ENCODE measurements at regions not wholly inside any gene's neighbourhood (a gene's known extent, or its start where the extent isn't known, plus 50 kb on each side); places are given as distances from the start of the nearest gene placed in this dataset.

GRCh38 chr6:165800337-165800736, 137.3 kb upstream of the PDE10A start:
- no peak overlapping the region for H3K27ac ChIP-seq (ENCODE audit: low read depth, low read length)
- no peaks in the 10 kb centered on the region for H3K36me3 ChIP-seq (ENCODE audit: control insufficient read depth in 5 of 5, insufficient read depth in 5 of 5, low read length in 5 of 5)
- no peak overlapping the region for H3K9ac ChIP-seq (ENCODE audit: low read length in 5 of 5)
- peaks cover 0 to 6% (median 3%) of the 10 kb centered on the region in 5 donors for H3K27me3 ChIP-seq (ENCODE audit: control insufficient read depth in 5 of 5, insufficient read depth in 4 of 5, low read length in 5 of 5)
- no peak overlapping the region for H3K4me3 ChIP-seq (ENCODE audit: low read depth in 1 of 5, low read length in 5 of 5)
- H3K9me3 ChIP-seq (ENCODE audit: control insufficient read depth in 5 of 5, low read length in 5 of 5) = no peaks in the 10 kb centered on the region
- H3K4me1 ChIP-seq (ENCODE audit: control insufficient read depth in 5 of 5, insufficient read depth in 5 of 5, low read length in 5 of 5) = peaks cover 7 to 28% (median 14%) of the 10 kb centered on the region in 5 donors

GRCh38 chr6:165799391-165800153, 136.5 kb upstream of the PDE10A start:
- H3K27ac ChIP-seq (ENCODE audit: low read depth, low read length) = no peak overlapping the region
- H3K9ac ChIP-seq (ENCODE audit: low read length in 5 of 5) = peak overlapping the region in 1 of 5 donors; percentile 35
- peaks cover 0 to 6% (median 0%) of the 10 kb centered on the region in 5 donors for H3K27me3 ChIP-seq (ENCODE audit: control insufficient read depth in 5 of 5, insufficient read depth in 4 of 5, low read length in 5 of 5)

GRCh38 chr6:165798991-165799390, 135.9 kb upstream of the PDE10A start:
- Histone ChIP-seq H3K36me3 (ENCODE audit: control insufficient read depth in 5 of 5, insufficient read depth in 5 of 5, low read length in 5 of 5) (no peaks in the 10 kb centered on the region), H3K27me3 (ENCODE audit: control insufficient read depth in 5 of 5, insufficient read depth in 4 of 5, low read length in 5 of 5) (peaks cover 0 to 6% (median 0%) of the 10 kb centered on the region in 5 donors), H3K27ac (ENCODE audit: low read depth, low read length) (no peak overlapping the region), H3K4me1 (ENCODE audit: control insufficient read depth in 5 of 5, insufficient read depth in 5 of 5, low read length in 5 of 5) (peaks cover 7 to 17% (median 10%) of the 10 kb centered on the region in 5 donors), H3K9ac (ENCODE audit: low read length in 5 of 5) (no peak overlapping the region), H3K9me3 (ENCODE audit: control insufficient read depth in 5 of 5, low read length in 5 of 5) (no peaks in the 10 kb centered on the region), H3K4me3 (ENCODE audit: low read depth in 1 of 5, low read length in 5 of 5) (no peak overlapping the region)

More at GRCh38 chr6:165799391-165800153, 136.5 kb upstream of the PDE10A start:
- H3K4me3 ChIP-seq (ENCODE audit: low read depth in 1 of 5, low read length in 5 of 5) = no peak overlapping the region
- H3K4me1 ChIP-seq (ENCODE audit: control insufficient read depth in 5 of 5, insufficient read depth in 5 of 5, low read length in 5 of 5) = peaks cover 7 to 21% (median 12%) of the 10 kb centered on the region in 5 donors
- no peaks in the 10 kb centered on the region for H3K36me3 ChIP-seq (ENCODE audit: control insufficient read depth in 5 of 5, insufficient read depth in 5 of 5, low read length in 5 of 5)
- no peaks in the 10 kb centered on the region for H3K9me3 ChIP-seq (ENCODE audit: control insufficient read depth in 5 of 5, low read length in 5 of 5)

GRCh38 chr6:165794179-165794601, 131.1 kb upstream of the PDE10A start:
- Histone ChIP-seq H3K27ac (ENCODE audit: low read depth, low read length) (no peak overlapping the region), H3K27me3 (ENCODE audit: control insufficient read depth in 5 of 5, insufficient read depth in 4 of 5, low read length in 5 of 5) (no peaks in the 10 kb centered on the region), H3K9me3 (ENCODE audit: control insufficient read depth in 5 of 5, low read length in 5 of 5) (no peaks in the 10 kb centered on the region), H3K4me1 (ENCODE audit: control insufficient read depth in 5 of 5, insufficient read depth in 5 of 5, low read length in 5 of 5) (peaks cover 0 to 3% (median 0%) of the 10 kb centered on the region in 5 donors), H3K36me3 (ENCODE audit: control insufficient read depth in 5 of 5, insufficient read depth in 5 of 5, low read length in 5 of 5) (no peaks in the 10 kb centered on the region), H3K9ac (ENCODE audit: low read length in 5 of 5) (no peak overlapping the region), H3K4me3 (ENCODE audit: low read depth in 1 of 5, low read length in 5 of 5) (no peak overlapping the region)

- Histone ChIP-seq H3K9ac (ENCODE audit: low read length in 5 of 5) (no peak overlapping the region), H3K27ac (ENCODE audit: low read depth, low read length) (no peak overlapping the region), H3K27me3 (ENCODE audit: control insufficient read depth in 5 of 5, insufficient read depth in 4 of 5, low read length in 5 of 5) (no peaks in the 10 kb centered on the region), H3K4me1 (ENCODE audit: control insufficient read depth in 5 of 5, insufficient read depth in 5 of 5, low read length in 5 of 5) (no peaks in the 10 kb centered on the region), H3K4me3 (ENCODE audit: low read depth in 1 of 5, low read length in 5 of 5) (no peak overlapping the region), H3K36me3 (ENCODE audit: control insufficient read depth in 5 of 5, insufficient read depth in 5 of 5, low read length in 5 of 5) (no peaks in the 10 kb centered on the region), H3K9me3 (ENCODE audit: control insufficient read depth in 5 of 5, low read length in 5 of 5) (no peaks in the 10 kb centered on the region)
These were observed 130.3 kb upstream of the PDE10A start for GRCh38 chr6:165793287-165793825.

- Histone ChIP-seq H3K36me3 (ENCODE audit: control insufficient read depth in 5 of 5, insufficient read depth in 5 of 5, low read length in 5 of 5) (no peaks in the 10 kb centered on the region), H3K27me3 (ENCODE audit: control insufficient read depth in 5 of 5, insufficient read depth in 4 of 5, low read length in 5 of 5) (no peaks in the 10 kb centered on the region), H3K4me3 (ENCODE audit: low read depth in 1 of 5, low read length in 5 of 5) (no peak overlapping the region), H3K9ac (ENCODE audit: low read length in 5 of 5) (no peak overlapping the region), H3K9me3 (ENCODE audit: control insufficient read depth in 5 of 5, low read length in 5 of 5) (no peaks in the 10 kb centered on the region), H3K27ac (ENCODE audit: low read depth, low read length) (no peak overlapping the region), H3K4me1 (ENCODE audit: control insufficient read depth in 5 of 5, insufficient read depth in 5 of 5, low read length in 5 of 5) (no peaks in the 10 kb centered on the region)
These were observed 128.9 kb upstream of the PDE10A start for GRCh38 chr6:165791876-165792437.

GRCh38 chr6:165791306-165791705, 128.3 kb upstream of the PDE10A start:
- H3K27me3 ChIP-seq (ENCODE audit: control insufficient read depth in 5 of 5, insufficient read depth in 4 of 5, low read length in 5 of 5) = no peaks in the 10 kb centered on the region

GRCh38 chr6:165782812-165783211, 119.8 kb upstream of the PDE10A start:
- H3K27ac ChIP-seq (ENCODE audit: low read depth, low read length) = no peak overlapping the region
- H3K27me3 ChIP-seq (ENCODE audit: control insufficient read depth in 5 of 5, insufficient read depth in 4 of 5, low read length in 5 of 5) = peaks cover 0 to 3% (median 0%) of the 10 kb centered on the region in 5 donors
- no peaks in the 10 kb centered on the region for H3K36me3 ChIP-seq (ENCODE audit: control insufficient read depth in 5 of 5, insufficient read depth in 5 of 5, low read length in 5 of 5)
- no peaks in the 10 kb centered on the region for H3K9me3 ChIP-seq (ENCODE audit: control insufficient read depth in 5 of 5, low read length in 5 of 5)
- H3K4me1 ChIP-seq (ENCODE audit: control insufficient read depth in 5 of 5, insufficient read depth in 5 of 5, low read length in 5 of 5) = no peaks in the 10 kb centered on the region
- no peak overlapping the region for H3K9ac ChIP-seq (ENCODE audit: low read length in 5 of 5)
- no peak overlapping the region for H3K4me3 ChIP-seq (ENCODE audit: low read depth in 1 of 5, low read length in 5 of 5)

More at GRCh38 chr6:165791306-165791705, 128.3 kb upstream of the PDE10A start:
- Histone ChIP-seq H3K9me3 (ENCODE audit: control insufficient read depth in 5 of 5, low read length in 5 of 5) (no peaks in the 10 kb centered on the region), H3K4me3 (ENCODE audit: low read depth in 1 of 5, low read length in 5 of 5) (no peak overlapping the region), H3K36me3 (ENCODE audit: control insufficient read depth in 5 of 5, insufficient read depth in 5 of 5, low read length in 5 of 5) (no peaks in the 10 kb centered on the region), H3K9ac (ENCODE audit: low read length in 5 of 5) (no peak overlapping the region), H3K27ac (ENCODE audit: low read depth, low read length) (no peak overlapping the region), H3K4me1 (ENCODE audit: control insufficient read depth in 5 of 5, insufficient read depth in 5 of 5, low read length in 5 of 5) (no peaks in the 10 kb centered on the region)

GRCh38 chr6:165782134-165782533, 119.1 kb upstream of the PDE10A start:
- Histone ChIP-seq H3K9ac (ENCODE audit: low read length in 5 of 5) (no peak overlapping the region), H3K36me3 (ENCODE audit: control insufficient read depth in 5 of 5, insufficient read depth in 5 of 5, low read length in 5 of 5) (no peaks in the 10 kb centered on the region)

GRCh38 chr6:165777680-165778079, 114.6 kb upstream of the PDE10A start:
- H3K9me3 ChIP-seq (ENCODE audit: control insufficient read depth in 5 of 5, low read length in 5 of 5) = no peaks in the 10 kb centered on the region
- H3K27ac ChIP-seq (ENCODE audit: low read depth, low read length) = no peak overlapping the region
- no peaks in the 10 kb centered on the region for H3K36me3 ChIP-seq (ENCODE audit: control insufficient read depth in 5 of 5, insufficient read depth in 5 of 5, low read length in 5 of 5)
- H3K4me1 ChIP-seq (ENCODE audit: control insufficient read depth in 5 of 5, insufficient read depth in 5 of 5, low read length in 5 of 5) = peaks cover 0 to 9% (median 3%) of the 10 kb centered on the region in 5 donors
- no peak overlapping the region for H3K4me3 ChIP-seq (ENCODE audit: low read depth in 1 of 5, low read length in 5 of 5)
- no peak overlapping the region for H3K9ac ChIP-seq (ENCODE audit: low read length in 5 of 5)
- peaks cover 0 to 12% (median 4%) of the 10 kb centered on the region in 5 donors for H3K27me3 ChIP-seq (ENCODE audit: control insufficient read depth in 5 of 5, insufficient read depth in 4 of 5, low read length in 5 of 5)

More at GRCh38 chr6:165782134-165782533, 119.1 kb upstream of the PDE10A start:
- Histone ChIP-seq H3K27ac (ENCODE audit: low read depth, low read length) (no peak overlapping the region), H3K4me1 (ENCODE audit: control insufficient read depth in 5 of 5, insufficient read depth in 5 of 5, low read length in 5 of 5) (no peaks in the 10 kb centered on the region), H3K27me3 (ENCODE audit: control insufficient read depth in 5 of 5, insufficient read depth in 4 of 5, low read length in 5 of 5) (peaks cover 0 to 3% (median 0%) of the 10 kb centered on the region in 5 donors), H3K4me3 (ENCODE audit: low read depth in 1 of 5, low read length in 5 of 5) (no peak overlapping the region), H3K9me3 (ENCODE audit: control insufficient read depth in 5 of 5, low read length in 5 of 5) (no peaks in the 10 kb centered on the region)
